H1 (cell line): ENCODE measurements at regions not wholly inside any gene's neighbourhood (a gene's known extent, or its start where the extent isn't known, plus 50 kb on each side); places are given as distances from the start of the nearest gene placed in this dataset.

Experiments used
- CTCF ChIA-PET: fragments of 300-600 bp; sonication (Branson Sonifier 250); formaldehyde crosslinking; loops from one replicate; lab custom pipeline; 2021; ENCODE audit not compliant: partially characterized antibody; lab: Charles Lee
- POLR2A ChIA-PET: fragments of 300-600 bp; sonication (Branson Sonifier 250); formaldehyde crosslinking; loops from one replicate; lab custom pipeline; 2021; ENCODE audit warnings: inconsistent platforms; ENCODE audit not compliant: partially characterized antibody; lab: Charles Lee
- DNase-seq, 2 experiments: peaks; one replicate each; pipeline versions ENCODE4 v3.0.0 to v3.0.0-alpha.2; 2010 to 2022; ENCODE audit warnings: low spot score in 2 of 2, low read depth in 1 of 2, mixed read lengths in 1 of 2
- FAIRE-seq: peaks from 2 replicates; lab custom pipeline; 2011; peaks lifted over from hg19 to GRCh38; lab: Jason Lieb, UNC
- H2AFZ ChIP-seq: 2 replicates; pipeline ENCODE4 v1.8.1; 2012; ENCODE audit warnings: low read length, inconsistent platforms
- H2AK5ac ChIP-seq: 2 replicates; pipeline ENCODE4 v1.6.1; 2013; ENCODE audit warnings: low read depth, low read length
- H2BK120ac ChIP-seq: replicated peaks from 2 replicates; pipeline ENCODE3; 2013; ENCODE audit warnings: low read depth, low read length, inconsistent platforms
- H2BK12ac ChIP-seq: 2 replicates; pipeline ENCODE4 v1.6.1; 2013; ENCODE audit warnings: low read depth, low read length
- H2BK15ac ChIP-seq: 2 replicates; pipeline ENCODE4 v1.6.1; 2013; ENCODE audit warnings: low read length
- H2BK20ac ChIP-seq: 2 replicates; pipeline ENCODE4 v1.6.1; 2013; ENCODE audit warnings: low read length
- H2BK5ac ChIP-seq: 2 replicates; pipeline ENCODE4 v1.6.1; 2013; ENCODE audit warnings: low read depth, low read length
- H3K14ac ChIP-seq: 2 replicates; pipeline ENCODE4 v1.6.1; 2013; ENCODE audit warnings: inconsistent platforms; ENCODE audit not compliant: insufficient read length
- H3K18ac ChIP-seq: 2 replicates; pipeline ENCODE4 v1.6.1; 2013; ENCODE audit warnings: low read length; ENCODE audit errors: extremely low read depth
- H3K23ac ChIP-seq: 2 replicates; pipeline ENCODE4 v1.6.1; 2013; ENCODE audit warnings: inconsistent platforms; ENCODE audit not compliant: insufficient read length
- H3K23me2 ChIP-seq: 2 replicates; pipeline ENCODE4 v1.6.1; 2013; ENCODE audit warnings: low read depth, low read length
- H3K27ac ChIP-seq: 2 replicates; pipeline ENCODE4 v1.6.1; 2011; ENCODE audit warnings: low read depth, low read length, inconsistent platforms
- H3K27me3 ChIP-seq, 4 experiments: replicated peaks in 1 of 4; 1 replicate in 1 of 4; 2 replicates in 3 of 4; pipeline versions ENCODE4 v1.6.1 to v1.8.1; 2011 to 2013; ENCODE audit warnings: low read length in 3 of 4, mild to moderate bottlenecking in 3 of 4, inconsistent platforms in 2 of 4, mixed read lengths in 2 of 4, moderate library complexity in 1 of 4; ENCODE audit not compliant: control insufficient read depth in 3 of 4, insufficient read depth in 3 of 4; ENCODE audit errors: extremely low read depth in 1 of 4
- H3K36me3 ChIP-seq, 4 experiments: 2 replicates each; pipeline versions ENCODE4 v1.6.1 to v1.8.1; 2011 to 2013; ENCODE audit warnings: mild to moderate bottlenecking in 4 of 4, low read length in 3 of 4, moderate library complexity in 2 of 4, control low read depth in 1 of 4, inconsistent platforms in 1 of 4; ENCODE audit not compliant: insufficient read depth in 4 of 4, control insufficient read depth in 2 of 4
- H3K4ac ChIP-seq: replicated peaks from 2 replicates; pipeline ENCODE3; 2013; ENCODE audit warnings: low read length, low read depth, mixed read lengths, inconsistent platforms; ENCODE audit not compliant: insufficient read length
- H3K4me1 ChIP-seq, 4 experiments: replicated peaks in 1 of 4; 1 replicate in 1 of 4; 2 replicates in 3 of 4; pipeline versions ENCODE4 v1.6.1 to v1.8.1; 2011 to 2013; ENCODE audit warnings: low read length in 3 of 4, inconsistent platforms in 2 of 4, mixed read lengths in 1 of 4; ENCODE audit not compliant: insufficient read depth in 4 of 4, control insufficient read depth in 3 of 4
- H3K4me2 ChIP-seq, 2 experiments: 2 replicates each; pipeline versions ENCODE4 v1.6.1 to v1.8.1; 2011 to 2013; ENCODE audit warnings: low read depth in 2 of 2, low read length in 2 of 2, control low read depth in 1 of 2, inconsistent platforms in 1 of 2, mild to moderate bottlenecking in 1 of 2; ENCODE audit not compliant: insufficient read depth in 1 of 2
- H3K4me3 ChIP-seq, 4 experiments: fragments of 200-600, 300-600 bp in 1 of 4; sonication (generic), shearing (Covaris generic), sonication (Bioruptor Twin) in 1 of 4; 2 replicates each; pipeline versions ENCODE4 v1.5.1 to v1.8.1; 2011 to 2016; ENCODE audit warnings: low read length in 4 of 4, low read depth in 3 of 4, control low read depth in 2 of 4, inconsistent platforms in 2 of 4, mild to moderate bottlenecking in 2 of 4, mixed read lengths in 1 of 4, moderate library complexity in 1 of 4; ENCODE audit not compliant: insufficient read depth in 2 of 4; ENCODE audit errors: extremely low read depth in 1 of 4
- H3K56ac ChIP-seq: replicated peaks from 2 replicates; pipeline ENCODE3; 2013; ENCODE audit warnings: low read depth, mild to moderate bottlenecking, mixed read lengths, low read length, inconsistent platforms; ENCODE audit not compliant: insufficient read length
- H3K79me1 ChIP-seq: 2 replicates; pipeline ENCODE4 v1.6.1; 2013; ENCODE audit warnings: low read depth, low read length, control low read depth
- H3K79me2 ChIP-seq, 2 experiments: 2 replicates each; pipeline versions ENCODE4 v1.6.1 to v1.8.1; 2012 to 2013; ENCODE audit warnings: low read length in 2 of 2, mild to moderate bottlenecking in 2 of 2, inconsistent platforms in 1 of 2; ENCODE audit not compliant: insufficient read depth in 2 of 2, control insufficient read depth in 1 of 2
- H3K9ac ChIP-seq, 4 experiments: replicated peaks in 1 of 4; 1 replicate in 1 of 4; 2 replicates in 3 of 4; pipeline versions ENCODE4 v1.6.1 to v1.8.1; 2011 to 2013; ENCODE audit warnings: low read depth in 3 of 4, low read length in 3 of 4, control low read depth in 2 of 4, mild to moderate bottlenecking in 2 of 4, moderate library complexity in 2 of 4, inconsistent platforms in 1 of 4; ENCODE audit errors: extremely low read depth in 1 of 4
- H3K9me3 ChIP-seq, 2 experiments: 2 replicates each; pipeline versions ENCODE4 v1.6.1 to v1.8.1; 2012 to 2013; ENCODE audit warnings: mild to moderate bottlenecking in 2 of 2, moderate library complexity in 2 of 2, control low read depth in 1 of 2, inconsistent platforms in 1 of 2, low read depth in 1 of 2, low read length in 1 of 2, mixed read lengths in 1 of 2; ENCODE audit not compliant: insufficient read depth in 2 of 2
- H4K20me1 ChIP-seq, 2 experiments: replicated peaks in 1 of 2; 2 replicates each; pipeline versions ENCODE3 to v1.8.1; 2011 to 2013; ENCODE audit warnings: inconsistent platforms in 2 of 2, low read length in 2 of 2, mild to moderate bottlenecking in 1 of 2; ENCODE audit not compliant: insufficient read depth in 2 of 2, control insufficient read depth in 1 of 2
- H4K5ac ChIP-seq: 2 replicates; pipeline ENCODE4 v1.6.1; 2013; ENCODE audit warnings: low read length, low read depth, mixed read lengths, inconsistent platforms; ENCODE audit not compliant: insufficient read length
- H4K8ac ChIP-seq: 2 replicates; pipeline ENCODE4 v1.8.0; 2013; ENCODE audit warnings: mild to moderate bottlenecking, moderate library complexity, low read length, inconsistent platforms; ENCODE audit not compliant: insufficient read depth; ENCODE audit errors: extremely low read depth
- H4K91ac ChIP-seq: replicated peaks from 2 replicates; pipeline ENCODE3; 2013; ENCODE audit warnings: low read length, mixed read lengths, inconsistent platforms; ENCODE audit not compliant: insufficient read length
- ATF3 ChIP-seq: IDR thresholded peaks from 2 replicates; pipeline ENCODE4 v1.6.1; 2011; ENCODE audit warnings: low read depth, mild to moderate bottlenecking, low read length; ENCODE audit not compliant: insufficient read depth
- CBX8 ChIP-seq: fragments of 300-800, 300-1000 bp; sonication (generic); IDR thresholded peaks from 2 replicates; pipeline ENCODE4 v1.7.1; 2016; ENCODE audit warnings: low read depth, low read length, borderline replicate concordance
- EGR1 ChIP-seq: IDR thresholded peaks from 2 replicates; pipeline ENCODE4 v1.6.1; 2011; ENCODE audit warnings: low read depth, low read length, borderline replicate concordance
- KDM1A ChIP-seq: fragments of 200-600, 300-600 bp; sonication (generic); IDR thresholded peaks from 2 replicates; pipeline ENCODE4 v1.7.1; 2016; ENCODE audit warnings: mild to moderate bottlenecking, low read length, borderline replicate concordance
- TCF12 ChIP-seq: IDR thresholded peaks from 2 replicates; pipeline ENCODE4 v1.6.1; 2011; ENCODE audit warnings: low read depth, mild to moderate bottlenecking, low read length
- WGBS, 2 experiments: shearing (Covaris generic) in 1 of 2; methylation state at CpG; one replicate each; pipeline versions ENCODE4 v1.1.6 to v1.1.7; 2013 to 2015; ENCODE audit warnings: low lambda C conversion rate in 2 of 2, mixed read lengths in 2 of 2, inconsistent platforms in 1 of 2, low coverage in 1 of 2, missing lambda C conversion rate in 1 of 2; ENCODE audit not compliant: insufficient replicate concordance in 2 of 2, insufficient coverage in 1 of 2, insufficient read length in 1 of 2; ENCODE audit errors: extremely low coverage in 1 of 2, missing lambda C conversion rate in 1 of 2; 5-methylcytosine and 5-hydroxymethylcytosine counted together

DNA sequence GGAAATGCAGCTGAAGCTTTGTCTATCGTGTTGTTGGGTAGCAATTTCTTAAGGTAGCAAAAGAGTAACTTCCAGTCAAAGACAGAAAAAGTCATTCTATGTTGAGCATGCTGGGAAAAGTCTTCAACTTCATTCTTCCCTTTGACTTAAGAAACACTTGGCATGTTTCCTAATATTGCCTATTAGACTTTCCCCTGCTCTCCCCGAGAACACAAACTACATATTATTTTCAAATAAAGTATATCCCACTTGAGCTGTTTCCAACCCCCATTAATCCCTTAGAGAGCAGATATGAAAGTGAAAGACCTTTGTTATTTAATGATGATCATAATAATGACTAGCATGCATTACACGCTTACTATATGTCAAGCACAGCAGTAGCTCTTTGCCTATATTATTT, 136.0 kb upstream of the SPOPL start:
- no peak overlapping the region for H3K56ac ChIP-seq
- H4K5ac ChIP-seq = no peak overlapping the region
- no peak overlapping the region for H2BK12ac ChIP-seq
- CTCF ChIA-PET = interaction anchor here (1.0 to 1.6 kb wide), 2 partner anchors 9 to 185 kb away, joined by 3 to 4 read pairs; no protein-coding TSS in a partner anchor
- TF ChIP-seq KDM1A (no peak), CBX8 (no peak), EGR1 (no peak), TCF12 (no peak), ATF3 (no peak)
- no peak overlapping the region for H3K4ac ChIP-seq
- no peak overlapping the region for H2AK5ac ChIP-seq
- no peaks in the 10 kb centered on the region for H3K27me3 ChIP-seq
- no peak overlapping the region for H2BK20ac ChIP-seq
- H3K14ac ChIP-seq = no peak overlapping the region
- no peaks in the 10 kb centered on the region for H3K36me3 ChIP-seq
- no peaks in the 10 kb centered on the region for H3K9me3 ChIP-seq
- no peaks in the 10 kb centered on the region for H4K20me1 ChIP-seq
- H3K23ac ChIP-seq = no peak overlapping the region
- whole genome bisulfite sequencing, 2 experiments = 79% methylated on average over 3 of the region's 3 CpGs; no CpG with 5 or more reads in 1 of the 2 experiments
- no peak overlapping the region for H3K4me2 ChIP-seq
- no peak overlapping the region for H2BK5ac ChIP-seq
- H3K4me1 ChIP-seq = no peaks in the 10 kb centered on the region
- no peak for FAIRE-seq
- no peak overlapping the region for H2BK120ac ChIP-seq
- H4K8ac ChIP-seq = no peak overlapping the region
- H3K23me2 ChIP-seq = no peaks in the 10 kb centered on the region
- H2AFZ ChIP-seq = no peak overlapping the region
- H3K4me3 ChIP-seq = no peak overlapping the region
- no peak overlapping the region for H3K18ac ChIP-seq
- H3K9ac ChIP-seq = no peak overlapping the region
- DNase-seq = no peak
- H3K27ac ChIP-seq = no peak overlapping the region
- no peak overlapping the region for H4K91ac ChIP-seq
- H3K79me2 ChIP-seq = no peaks in the 10 kb centered on the region
- POLR2A ChIA-PET = no interaction called here
- H2BK15ac ChIP-seq = no peak overlapping the region
- no peaks in the 10 kb centered on the region for H3K79me1 ChIP-seq
